HEK293 (cell line): ENCODE measurements at regions not wholly inside any gene's neighbourhood (a gene's known extent, or its start where the extent isn't known, plus 50 kb on each side); places are given as distances from the start of the nearest gene placed in this dataset.

Experiments
- CTCF ChIA-PET: fragments of 350-600 bp; formaldehyde crosslinking; extraction: SDS; loops from one replicate; lab custom pipeline; 2021; ENCODE audit warnings: antibody characterized with exemption; lab: Yijun Ruan, JAX
- POLR2A ChIA-PET: fragments of 300-600 bp; formaldehyde crosslinking; extraction: SDS; loops from one replicate; lab custom pipeline; 2020; ENCODE audit warnings: antibody characterized with exemption, inconsistent platforms; lab: Yijun Ruan, JAX
- H3K27ac ChIP-seq: fragments of 200-500 bp; sonication (Bioruptor generic); 2 replicates; pipeline ENCODE4 v1.5.1; 2014; ENCODE audit warnings: low read depth, low read length, control low read depth, inconsistent platforms; ENCODE audit errors: extremely low read depth
- H3K36me3 ChIP-seq, 2 experiments: fragments of 200-500 bp in 1 of 2; sonication (Bioruptor generic) in 1 of 2; 1 replicate in 1 of 2; 2 replicates in 1 of 2; pipeline ENCODE4 v1.5.1; 2014 to 2017; ENCODE audit warnings: inconsistent platforms in 2 of 2, low read length in 2 of 2; ENCODE audit not compliant: control insufficient read depth in 2 of 2, insufficient read depth in 1 of 2
- H3K4me1 ChIP-seq: fragments of 200-500 bp; sonication (Bioruptor generic); 2 replicates; pipeline ENCODE4 v1.5.1; 2014; ENCODE audit warnings: mild to moderate bottlenecking, low read length, inconsistent platforms; ENCODE audit not compliant: control insufficient read depth, insufficient read depth
- H3K4me3 ChIP-seq: 2 replicates; pipeline ENCODE4 v1.5.1; 2011; ENCODE audit warnings: low read depth, mild to moderate bottlenecking, control low read depth, low read length, moderate library complexity
- H3K9me3 ChIP-seq: fragments of 200-500 bp; sonication (Bioruptor generic); 2 replicates; pipeline ENCODE4 v1.5.1; 2014; ENCODE audit warnings: low read depth, low read length, inconsistent platforms; ENCODE audit not compliant: control insufficient read depth, insufficient read depth
- HOXA7 ChIP-seq: sonication (generic); formaldehyde crosslinking; IDR thresholded peaks from 2 replicates; pipeline ENCODE4 v1.8.1; 2022; ENCODE audit warnings: missing genetic modification reagents, borderline replicate concordance
- HOXC10 ChIP-seq: sonication (generic); formaldehyde crosslinking; IDR thresholded peaks from 2 replicates; pipeline ENCODE4 v1.8.1; 2023; ENCODE audit warnings: mild to moderate bottlenecking, missing genetic modification reagents
- KLF10 ChIP-seq: fragments of 450-650 bp; IDR thresholded peaks from 2 replicates; pipeline ENCODE4 v1.5.1; 2018; ENCODE audit warnings: missing biosample characterization, mild to moderate bottlenecking, missing genetic modification characterization
- MEIS1 ChIP-seq: sonication (generic); formaldehyde crosslinking; IDR thresholded peaks from 2 replicates; pipeline ENCODE4 v1.8.1; 2022; ENCODE audit warnings: missing genetic modification reagents, mild to moderate bottlenecking, borderline replicate concordance
- YY1 ChIP-seq: fragments of 450-650 bp; formaldehyde crosslinking; IDR thresholded peaks from 2 replicates; pipeline ENCODE4 v1.5.1; 2018; ENCODE audit warnings: missing biosample characterization, missing genetic modification characterization
- ZBTB21 ChIP-seq: fragments of 450-650 bp; formaldehyde crosslinking; IDR thresholded peaks from 2 replicates; pipeline ENCODE4 v1.5.1; 2017; ENCODE audit warnings: missing biosample characterization, missing genetic modification characterization
- ZBTB7A ChIP-seq: fragments of 450-650 bp; formaldehyde crosslinking; IDR thresholded peaks from 2 replicates; pipeline ENCODE4 v1.5.1; 2016; ENCODE audit warnings: low read depth, missing biosample characterization, missing genetic modification characterization
- ZFP69B ChIP-seq: fragments of 450-650 bp; formaldehyde crosslinking; IDR thresholded peaks from 2 replicates; pipeline ENCODE4 v1.5.1; 2016; ENCODE audit warnings: missing biosample characterization, missing genetic modification characterization
- ZIC2 ChIP-seq: fragments of 450-650 bp; formaldehyde crosslinking; IDR thresholded peaks from 2 replicates; pipeline ENCODE4 v1.5.1; 2016; ENCODE audit warnings: missing biosample characterization, missing genetic modification characterization
- ZNF112 ChIP-seq: fragments of 450-650 bp; formaldehyde crosslinking; IDR thresholded peaks from 2 replicates; pipeline ENCODE4 v1.5.0; 2017; ENCODE audit warnings: missing biosample characterization, missing genetic modification characterization
- ZNF146 ChIP-seq: fragments of 450-650 bp; formaldehyde crosslinking; IDR thresholded peaks from 2 replicates; pipeline ENCODE4 v1.5.1; 2016; ENCODE audit warnings: missing biosample characterization, missing genetic modification characterization
- ZNF175 ChIP-seq: fragments of 450-650 bp; formaldehyde crosslinking; IDR thresholded peaks from 2 replicates; pipeline ENCODE4 v1.5.1; 2016; ENCODE audit warnings: missing biosample characterization, missing genetic modification characterization
- ZNF202 ChIP-seq: fragments of 450-650 bp; formaldehyde crosslinking; IDR thresholded peaks from 2 replicates; pipeline ENCODE4 v1.5.1; 2016; ENCODE audit warnings: missing biosample characterization, missing genetic modification characterization, borderline replicate concordance
- ZNF239 ChIP-seq: fragments of 450-650 bp; formaldehyde crosslinking; IDR thresholded peaks from 2 replicates; pipeline ENCODE4 v1.5.1; 2016; ENCODE audit warnings: missing biosample characterization, missing genetic modification characterization
- ZNF266 ChIP-seq: fragments of 450-650 bp; formaldehyde crosslinking; IDR thresholded peaks from 2 replicates; pipeline ENCODE4 v1.5.1; 2016; ENCODE audit warnings: missing biosample characterization, missing genetic modification characterization, low read depth
- ZNF280C ChIP-seq: fragments of 450-650 bp; formaldehyde crosslinking; IDR thresholded peaks from 2 replicates; pipeline ENCODE4 v1.5.1; 2016; ENCODE audit warnings: missing biosample characterization, missing genetic modification characterization
- ZNF391 ChIP-seq: fragments of 450-650 bp; formaldehyde crosslinking; IDR thresholded peaks from 2 replicates; pipeline ENCODE4 v1.5.1; 2016; ENCODE audit warnings: low read depth, missing biosample characterization, missing genetic modification characterization, borderline replicate concordance
- ZNF518A ChIP-seq: fragments of 450-650 bp; formaldehyde crosslinking; conservative IDR thresholded peaks from 2 replicates; pipeline ENCODE4 v1.5.1; 2016; ENCODE audit warnings: low read depth, missing biosample characterization, missing genetic modification characterization
- ZNF521 ChIP-seq: fragments of 450-650 bp; formaldehyde crosslinking; IDR thresholded peaks from 2 replicates; pipeline ENCODE4 v1.5.1; 2017; ENCODE audit warnings: missing biosample characterization, mild to moderate bottlenecking, missing genetic modification characterization
- ZNF561 ChIP-seq: fragments of 450-650 bp; IDR thresholded peaks from 2 replicates; pipeline ENCODE4 v1.5.1; 2018; ENCODE audit warnings: missing biosample characterization, missing genetic modification characterization, borderline replicate concordance
- ZNF621 ChIP-seq: fragments of 450-650 bp; formaldehyde crosslinking; IDR thresholded peaks from 2 replicates; pipeline ENCODE4 v1.5.1; 2017; ENCODE audit warnings: missing biosample characterization, missing genetic modification characterization
- ZNF626 ChIP-seq: fragments of 450-650 bp; sonication (Bioruptor Pico); formaldehyde crosslinking; IDR thresholded peaks from 2 replicates; pipeline ENCODE4 v1.5.1; 2018; ENCODE audit warnings: missing biosample characterization, missing genetic modification characterization, inconsistent platforms
- ZNF654 ChIP-seq: fragments of 450-650 bp; formaldehyde crosslinking; IDR thresholded peaks from 2 replicates; pipeline ENCODE4 v1.5.1; 2016; ENCODE audit warnings: low read depth, missing biosample characterization, missing genetic modification characterization
- ZNF768 ChIP-seq: fragments of 450-650 bp; formaldehyde crosslinking; IDR thresholded peaks from 2 replicates; pipeline ENCODE4 v1.5.1; 2018; ENCODE audit warnings: missing biosample characterization, mild to moderate bottlenecking, missing genetic modification characterization
- ZSCAN4 ChIP-seq: fragments of 450-650 bp; formaldehyde crosslinking; IDR thresholded peaks from 2 replicates; pipeline ENCODE4 v1.5.1; 2017; ENCODE audit warnings: missing biosample characterization, missing genetic modification characterization

DNA sequence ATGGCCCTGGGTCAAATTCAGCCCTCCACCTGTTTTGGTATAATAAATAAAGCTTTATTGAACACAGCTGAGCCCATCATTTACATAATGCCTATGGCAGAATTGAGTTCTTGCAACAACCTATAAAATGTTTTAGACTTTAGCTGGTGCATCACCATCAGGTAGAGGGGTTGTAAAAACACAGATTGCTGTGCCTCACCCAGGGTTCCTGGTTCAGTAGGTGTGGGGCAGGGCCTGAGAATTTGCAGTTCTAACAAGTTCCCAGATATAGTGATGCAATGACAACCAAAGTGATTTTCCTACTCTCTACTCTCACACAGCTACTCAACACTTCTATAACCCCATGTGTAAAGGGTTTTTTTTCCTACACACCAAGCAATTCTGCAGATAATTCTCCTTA is 120.0 kb upstream of the EGFL6 start (continued):
- TF ChIP-seq ZNF266 (tag by site-specific recombination) = no peak
- TF ChIP-seq ZNF146 (tag by site-specific recombination) = no peak
- TF ChIP-seq ZNF518A (tag by site-specific recombination) = no peak
- TF ChIP-seq ZNF561 (tag by site-specific recombination) = no peak
- no peak for TF ChIP-seq ZSCAN4
- TF ChIP-seq ZNF202 (tag by site-specific recombination) = no peak
- TF ChIP-seq ZNF626 (tag by site-specific recombination) = no peak

- H3K27ac ChIP-seq = no peak overlapping the region
- no peak for TF ChIP-seq KLF10 (tag by site-specific recombination)
- TF ChIP-seq ZNF112 = no peak
- TF ChIP-seq ZNF768 (tag by site-specific recombination) = no peak
- no peak for TF ChIP-seq HOXA7 (CRISPR knock-in tag)
- TF ChIP-seq ZNF280C (tag by site-specific recombination) = no peak
- TF ChIP-seq ZNF621 (tag by site-specific recombination) = no peak
- TF ChIP-seq ZIC2 = no peak
- no peak for TF ChIP-seq ZNF521 (tag by site-specific recombination)
- no peak for TF ChIP-seq ZBTB21 (tag by site-specific recombination)
- no peak for TF ChIP-seq ZNF239
- TF ChIP-seq ZNF391 = no peak
- TF ChIP-seq ZNF518A (tag by site-specific recombination) = no peak
- TF ChIP-seq HOXC10 = no peak
- no peak for TF ChIP-seq YY1 (tag by site-specific recombination)
- TF ChIP-seq ZFP69B (tag by site-specific recombination) = no peak
- TF ChIP-seq ZBTB7A (tag by site-specific recombination) = no peak
- TF ChIP-seq MEIS1 (CRISPR knock-in tag) = no peak
- TF ChIP-seq ZNF654 (tag by site-specific recombination) = no peak
- no peak for TF ChIP-seq ZNF175 (tag by site-specific recombination)
- H3K4me3 ChIP-seq = no peak overlapping the region
- no peaks in the 10 kb centered on the region for H3K4me1 ChIP-seq
- no peaks in the 10 kb centered on the region for H3K36me3 ChIP-seq
- H3K9me3 ChIP-seq = no peaks in the 10 kb centered on the region
- ChIA-PET CTCF (no interaction called here), POLR2A (no interaction called here)
Measured at GRCh38 chrX:13448941-13449340, 120.5 kb upstream of the EGFL6 start.
